ENCODE measurements at regions not wholly inside any gene's neighbourhood (a gene's known extent, or its start where the extent isn't known, plus 50 kb on each side); places are given as distances from the start of the nearest gene placed in this dataset.
A peak's percentile ranks its signal among the peaks of the same experiment; 100 is the strongest.
"Not testable (repeated sequence)": the region's sequence is repeated elsewhere in the genome, so short reads cannot be mapped to it uniquely, and the experiment has no call there.

DNA sequence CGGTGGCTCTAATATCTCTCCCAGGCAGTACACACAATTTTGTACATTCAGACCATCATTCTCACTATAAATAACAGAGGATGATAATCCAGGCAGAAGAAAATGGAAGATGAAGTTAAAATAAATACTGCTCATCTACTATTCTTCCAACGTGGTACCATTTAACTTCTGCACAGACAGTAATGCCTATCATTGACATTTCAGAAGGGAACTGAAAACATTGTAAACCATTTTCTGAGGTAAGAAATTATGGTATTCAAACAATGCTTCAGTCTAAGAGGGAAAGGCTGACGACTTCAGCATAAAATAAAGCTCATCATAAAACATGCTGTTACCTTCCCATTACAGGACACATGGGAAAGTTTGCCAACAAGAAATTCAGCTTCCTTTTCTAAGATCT, 814.4 kb downstream of the NR4A2 start:
- no peak for DNase-seq

DNA sequence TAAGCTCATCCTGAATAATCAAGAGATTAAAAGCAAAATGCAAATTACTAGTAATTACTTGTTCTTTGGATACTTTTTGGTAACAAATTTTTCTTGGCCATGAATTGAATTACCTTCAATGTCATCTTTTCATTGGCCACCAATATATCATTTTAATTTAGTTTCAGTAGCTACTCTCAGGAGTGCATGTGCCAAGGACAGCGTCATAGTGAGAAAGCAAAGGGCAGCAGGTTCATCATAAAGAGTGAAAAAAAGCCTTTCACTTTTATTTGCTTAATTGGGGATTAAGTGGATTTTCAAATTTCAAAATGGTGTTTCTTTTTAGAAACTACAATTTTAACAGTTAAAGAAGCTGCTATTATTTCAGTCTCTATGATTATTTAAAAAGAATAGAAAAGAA, 815.2 kb downstream of the NR4A2 start:
- DNase-seq, result no peak

DNA sequence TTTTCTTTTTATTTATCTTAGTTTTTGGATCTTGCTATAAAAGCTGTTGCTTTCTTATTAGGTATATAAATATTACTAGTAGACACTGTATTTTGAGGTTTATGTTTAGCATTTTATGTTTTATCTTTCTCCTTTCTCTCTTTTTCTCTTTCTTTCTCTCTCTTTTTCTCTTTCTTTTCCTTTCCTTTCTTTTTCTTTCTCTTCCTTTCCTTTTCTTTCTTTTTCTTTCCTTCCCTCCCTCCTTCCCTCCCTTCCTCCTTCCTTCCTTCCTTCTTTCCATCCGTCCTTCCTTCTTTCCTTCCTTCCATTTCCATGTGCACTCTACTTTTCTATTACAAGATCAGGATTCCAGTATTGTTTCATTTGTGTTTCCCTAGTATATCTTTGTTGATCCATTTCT, 814.8 kb downstream of the KCNJ3 start:
- DNase-seq, result no peak

DNA sequence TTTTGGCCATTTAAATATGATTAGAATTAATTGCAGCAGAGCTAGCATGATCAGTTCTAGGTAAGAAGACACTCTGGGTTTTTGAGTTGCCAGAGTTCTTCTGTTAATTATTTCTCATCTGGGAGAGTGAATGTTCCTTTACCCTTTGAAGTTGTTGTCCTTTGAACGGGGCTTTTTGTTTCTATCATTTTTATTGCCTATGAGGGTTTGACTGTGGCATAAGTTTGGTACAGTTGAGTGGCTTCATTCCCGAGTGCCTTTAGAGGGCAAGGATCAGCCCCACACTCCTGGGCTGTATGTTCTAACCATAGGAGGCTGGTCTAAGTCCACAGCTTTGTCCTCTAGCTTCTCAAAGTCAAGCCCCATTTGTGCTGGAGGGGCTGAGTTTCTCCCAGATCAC, 804.3 kb downstream of the KCNJ3 start:
- no peak for DNase-seq

DNA sequence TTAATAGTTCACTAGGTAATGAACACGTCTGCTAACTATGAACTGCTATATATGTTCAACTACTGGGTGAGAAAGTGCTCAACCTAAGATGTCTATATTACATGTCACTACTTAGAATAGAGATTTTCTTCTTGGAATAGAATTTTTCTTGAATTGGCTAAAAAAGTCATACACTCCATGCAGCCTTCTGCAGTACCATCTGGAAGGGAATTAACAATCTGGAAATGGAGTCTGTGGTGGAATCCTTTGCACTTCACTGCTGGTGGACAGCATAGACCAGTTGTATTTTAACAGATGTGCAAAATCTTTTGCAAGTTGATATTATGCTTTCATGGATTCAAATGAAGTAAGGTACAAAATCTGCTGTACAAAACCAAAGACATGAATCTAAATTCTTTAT, 799.6 kb downstream of the KCNJ3 start:
- no peak for DNase-seq

DNA sequence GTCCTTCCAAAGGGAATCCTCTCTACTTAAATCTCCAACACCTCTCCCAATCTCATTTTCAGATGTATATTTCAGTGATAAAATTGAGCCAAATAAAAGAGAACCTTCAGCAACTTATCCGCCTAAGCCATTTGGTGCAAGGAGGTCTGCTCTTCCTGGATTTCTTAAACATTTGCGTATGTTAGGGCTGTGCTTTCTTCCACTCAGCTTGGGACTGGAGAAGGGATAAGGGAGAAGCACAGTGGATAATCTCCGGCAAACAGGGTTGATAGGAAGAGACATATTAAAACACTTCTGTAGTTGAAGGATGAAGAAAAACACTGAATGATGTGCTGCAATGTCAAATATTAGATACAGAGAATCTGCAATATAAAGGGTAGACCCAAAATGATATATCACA, 796.2 kb downstream of the KCNJ3 start:
- DNase-seq, result no peak

DNA sequence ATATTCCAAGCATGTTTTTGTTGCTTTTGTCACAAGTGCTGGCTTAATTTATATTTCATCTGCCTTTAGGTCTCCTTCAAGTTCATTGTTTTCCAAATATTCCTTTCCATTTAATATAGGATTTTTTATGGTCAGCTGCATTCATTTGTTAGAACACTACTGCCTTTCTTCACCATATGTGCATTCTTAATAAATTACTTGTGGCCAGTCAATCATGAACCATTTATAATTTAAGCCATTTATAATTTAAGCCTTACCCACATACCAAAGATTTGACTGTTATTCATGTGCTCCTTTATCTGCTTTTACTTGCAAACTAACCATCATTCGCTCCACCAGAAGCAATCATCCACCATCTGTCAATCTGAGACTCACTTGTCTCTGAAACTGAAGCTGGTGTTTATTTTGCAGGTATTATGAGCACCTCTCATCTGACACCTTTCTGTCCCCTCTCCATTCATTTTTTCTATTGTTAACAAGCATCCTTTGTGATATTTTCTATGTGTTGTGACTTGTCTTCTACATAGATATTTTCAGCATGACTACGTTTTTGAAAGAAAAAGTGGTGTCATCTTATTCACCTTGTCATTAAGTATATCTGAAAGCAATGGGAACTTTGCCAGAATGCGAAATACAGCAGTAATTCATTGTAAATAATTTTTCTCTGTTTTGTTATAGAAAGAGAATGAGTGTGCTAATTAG, 786.8 kb downstream of the KCNJ3 start:
- DNase-seq, result peak; percentile 89

DNA sequence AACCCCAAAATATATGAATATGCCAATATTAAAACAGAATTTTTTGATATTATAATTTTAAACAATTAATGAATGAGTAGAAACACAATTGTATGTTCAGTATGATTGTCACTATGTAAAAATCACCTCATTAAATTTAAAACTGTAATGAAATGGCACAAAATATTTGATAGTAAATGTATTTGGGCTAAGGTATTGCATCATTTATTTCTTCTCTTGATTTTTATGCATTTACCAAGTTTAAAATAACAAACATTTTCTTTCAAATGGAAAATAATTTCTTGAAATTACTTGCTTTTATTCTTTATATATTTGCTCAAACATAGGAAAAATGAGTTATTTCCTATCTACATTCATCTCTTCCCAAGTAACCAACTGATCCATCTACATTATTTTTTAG, 782.6 kb downstream of the KCNJ3 start:
- DNase-seq, result no peak

DNA sequence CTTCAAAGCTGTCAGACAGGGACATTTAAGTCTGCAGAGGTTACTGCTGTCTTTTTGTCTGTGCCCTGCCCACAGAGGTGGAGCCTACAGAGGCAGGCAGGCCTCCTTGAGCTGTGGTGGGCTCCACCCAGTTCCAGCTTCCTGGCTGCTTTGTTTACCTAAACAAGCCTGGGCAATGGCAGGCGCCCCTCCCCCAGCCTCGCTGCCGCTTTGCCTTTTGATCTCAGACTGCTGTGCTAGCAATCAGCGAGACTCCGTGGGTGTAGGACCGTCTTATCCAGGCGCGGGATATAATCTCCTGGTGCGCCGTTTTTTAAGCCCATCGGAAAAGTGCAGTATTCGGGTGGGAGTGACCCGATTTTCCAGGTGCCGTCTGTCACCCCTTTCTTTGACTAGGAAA, 773.5 kb downstream of the KCNJ3 start:
- DNase-seq, result not testable (repeated sequence)

DNA sequence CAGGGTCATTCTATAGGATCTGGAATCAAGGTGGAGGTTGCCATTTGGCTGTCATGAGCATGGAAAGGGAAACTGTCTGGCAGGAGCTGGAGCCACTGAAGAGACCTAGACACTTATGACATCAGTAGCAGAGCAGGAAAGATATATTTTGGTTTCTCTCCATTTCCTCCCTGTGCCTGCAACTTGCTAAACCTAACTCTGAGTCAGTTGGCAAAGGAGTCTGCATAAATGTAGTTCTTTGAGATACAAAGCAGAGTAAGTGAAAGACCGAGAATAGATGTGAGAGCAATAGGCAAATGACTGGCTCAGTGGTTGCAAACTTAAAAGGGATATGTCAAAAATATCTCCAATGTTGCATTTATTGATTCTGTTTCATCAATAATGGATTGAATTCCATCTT, 757.7 kb downstream of the KCNJ3 start:
- DNase-seq, result no peak

DNA sequence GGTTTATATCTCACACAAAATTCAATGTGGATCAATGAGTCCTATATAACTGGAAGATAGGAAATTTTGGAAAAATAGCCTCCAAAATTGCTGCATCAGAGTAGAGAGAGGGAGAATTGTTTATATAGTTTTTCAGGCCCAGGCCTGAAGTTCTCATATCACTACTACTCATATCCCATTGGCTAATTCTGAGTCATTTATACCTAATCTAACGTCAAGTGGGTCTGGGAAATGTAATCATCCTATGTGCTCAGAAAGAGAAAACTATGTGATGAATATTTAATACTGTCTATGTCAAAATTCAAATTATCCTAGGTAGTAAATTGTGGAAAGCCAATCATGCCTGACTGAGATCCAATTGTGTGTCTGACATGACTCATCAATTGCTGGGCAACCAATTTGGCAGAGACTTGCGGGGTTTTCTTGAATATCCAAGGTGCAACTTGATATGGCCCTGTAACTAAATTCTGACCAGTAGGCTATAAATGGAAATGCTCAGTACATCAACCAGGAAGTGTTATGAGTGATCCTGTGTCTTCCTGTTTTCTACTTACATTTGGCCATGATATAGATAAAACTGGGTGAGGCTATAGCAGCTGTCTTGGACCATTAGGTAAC, 744.4 kb downstream of the KCNJ3 start:
- DNase-seq, result no peak

DNA sequence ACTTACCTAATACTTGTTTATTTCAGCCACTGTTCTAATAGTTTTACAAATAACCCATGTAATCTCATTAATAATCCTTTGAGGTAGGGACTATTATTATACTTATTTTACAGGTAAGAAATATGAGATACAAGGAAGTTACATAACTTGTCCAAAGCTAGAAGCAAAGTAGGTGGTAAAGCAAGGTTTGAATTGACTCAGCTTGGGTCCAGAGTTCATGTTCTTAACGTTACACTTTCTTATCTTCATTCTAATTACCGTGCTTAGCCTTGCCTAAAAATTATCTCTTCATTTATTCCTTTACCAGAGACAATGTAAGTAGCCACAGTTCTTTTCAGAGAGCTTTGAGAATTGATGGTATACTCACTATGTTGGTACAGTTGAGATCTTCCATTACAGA, 743.6 kb downstream of the KCNJ3 start:
- DNase-seq, result no peak

DNA sequence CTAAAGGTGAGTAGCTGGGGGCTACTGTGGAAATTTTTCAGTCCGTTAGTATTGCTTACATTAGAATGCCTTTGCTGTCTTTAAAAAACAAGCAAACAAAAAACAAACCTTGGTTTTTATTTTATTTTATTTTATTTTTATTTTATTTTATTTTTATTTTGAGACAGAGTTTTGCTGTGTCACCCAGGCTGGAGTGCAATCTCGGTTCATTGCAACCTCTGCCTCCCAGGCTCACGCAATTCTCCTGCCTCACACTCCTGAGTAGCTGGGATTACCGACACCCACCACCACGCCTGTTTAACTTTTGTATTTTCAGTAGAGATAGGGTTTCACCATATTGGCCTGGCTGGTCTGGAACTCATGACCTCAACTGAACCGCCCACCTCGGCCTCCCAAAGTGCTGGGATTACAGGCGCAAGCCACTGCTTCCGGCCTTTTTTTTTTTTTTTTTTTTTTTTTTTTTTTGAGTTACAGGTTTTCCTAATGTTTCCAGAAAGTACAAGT, 732.6 kb downstream of the KCNJ3 start:
- no peak for DNase-seq

DNA sequence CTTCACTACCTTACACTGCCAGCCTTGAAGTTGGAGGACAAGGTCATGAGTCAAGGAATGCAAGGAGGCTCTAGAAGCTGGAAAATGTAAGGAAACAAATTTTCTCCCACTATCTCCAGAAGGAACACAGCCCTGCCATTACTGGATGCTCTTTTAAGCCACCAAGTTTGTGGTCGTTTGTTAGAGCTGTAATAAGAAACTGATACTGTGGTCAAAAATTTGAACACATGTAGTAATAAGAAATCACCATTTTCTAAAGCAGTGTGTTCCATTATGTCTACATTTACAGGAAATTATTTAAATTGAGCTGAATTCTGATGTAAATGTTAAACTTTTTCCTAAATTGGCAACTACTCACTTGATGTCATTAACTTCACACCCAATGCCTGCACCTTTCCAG, 729.0 kb downstream of the KCNJ3 start:
- no peak for DNase-seq

DNA sequence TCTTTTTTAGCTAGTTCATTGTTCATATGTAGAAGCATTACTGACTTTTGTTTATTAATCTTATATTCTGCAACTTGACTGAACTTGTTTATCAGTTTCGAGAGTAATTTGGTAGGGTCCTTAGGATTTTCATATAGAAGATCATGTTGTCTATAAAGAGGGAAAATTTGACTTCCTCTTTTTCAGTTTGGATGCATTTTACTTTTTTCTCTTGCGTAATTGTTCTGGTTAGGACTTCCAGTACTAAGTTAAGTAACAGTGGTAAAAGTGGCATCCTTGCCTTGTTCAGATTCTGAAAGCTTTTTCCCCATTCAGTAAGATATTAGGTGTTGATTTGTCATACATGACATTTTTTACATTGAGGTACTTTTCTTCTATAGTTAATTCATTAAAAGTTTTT, 726.0 kb downstream of the KCNJ3 start:
- DNase-seq, result no peak

DNA sequence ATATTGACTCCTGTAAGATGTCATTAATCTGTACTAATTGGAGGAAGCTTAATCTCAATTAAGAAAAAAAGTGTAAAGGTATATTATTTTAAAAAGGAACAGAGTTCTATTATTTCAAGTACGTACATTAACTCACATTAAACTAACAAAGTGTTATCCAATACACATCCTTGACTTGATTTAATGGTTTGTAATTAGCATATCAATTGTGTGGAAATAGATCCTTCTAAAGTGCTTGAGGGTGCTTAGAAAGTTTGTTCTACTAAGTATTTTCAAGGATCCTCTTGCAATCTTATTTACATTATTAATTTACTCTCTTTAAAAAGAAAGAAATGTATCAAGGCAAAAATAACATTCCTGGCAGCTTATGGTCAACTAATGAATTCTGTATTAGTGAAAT, 720.3 kb downstream of the KCNJ3 start:
- no peak for DNase-seq

DNA sequence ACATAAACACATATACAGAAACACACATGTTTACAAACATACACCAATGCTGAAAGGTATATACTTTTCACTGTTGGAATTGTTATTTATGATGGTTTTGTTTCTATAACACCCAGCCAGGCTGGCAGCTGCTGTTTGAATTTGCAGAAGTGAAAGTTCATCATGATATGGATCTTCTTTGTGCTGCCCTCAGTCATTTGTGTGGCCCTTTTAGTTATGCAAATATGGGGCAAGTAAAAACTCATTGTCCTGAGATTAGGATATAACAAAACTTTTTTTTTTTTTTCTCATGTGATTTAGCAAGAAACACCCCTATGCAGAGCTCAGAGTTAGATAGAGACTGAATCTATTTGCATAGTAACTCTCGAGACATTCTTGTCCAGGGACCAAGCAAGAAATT, 714.1 kb downstream of the KCNJ3 start:
- no peak for DNase-seq

DNA sequence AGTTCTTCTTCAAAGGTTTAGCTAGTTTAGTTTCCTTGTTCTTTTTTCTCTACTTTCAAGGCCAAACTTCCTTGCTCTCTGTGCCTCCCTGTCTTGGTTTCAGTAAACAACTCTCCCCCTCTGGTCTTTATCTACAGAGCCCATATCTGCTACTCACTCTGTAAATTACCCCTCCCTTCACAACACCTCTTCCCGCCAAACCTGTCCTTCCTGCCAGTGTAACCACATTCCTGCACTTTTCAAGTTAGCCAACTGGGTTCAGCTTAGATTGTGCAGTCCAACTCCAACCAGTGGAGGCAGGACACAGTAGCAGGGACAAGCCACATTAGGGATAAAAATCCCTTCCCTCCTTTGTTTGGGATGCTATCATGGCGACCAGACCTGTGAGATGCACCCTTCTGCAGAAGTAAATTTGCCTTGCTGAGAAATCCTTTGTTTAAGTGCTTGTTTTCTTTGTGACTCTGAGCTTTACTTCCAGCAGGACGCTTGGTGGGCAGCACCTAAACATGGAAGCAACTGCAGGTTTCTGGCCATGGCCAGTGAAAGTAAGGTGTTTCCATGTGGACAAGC, 706.0 kb downstream of the KCNJ3 start:
- no peak for DNase-seq

DNA sequence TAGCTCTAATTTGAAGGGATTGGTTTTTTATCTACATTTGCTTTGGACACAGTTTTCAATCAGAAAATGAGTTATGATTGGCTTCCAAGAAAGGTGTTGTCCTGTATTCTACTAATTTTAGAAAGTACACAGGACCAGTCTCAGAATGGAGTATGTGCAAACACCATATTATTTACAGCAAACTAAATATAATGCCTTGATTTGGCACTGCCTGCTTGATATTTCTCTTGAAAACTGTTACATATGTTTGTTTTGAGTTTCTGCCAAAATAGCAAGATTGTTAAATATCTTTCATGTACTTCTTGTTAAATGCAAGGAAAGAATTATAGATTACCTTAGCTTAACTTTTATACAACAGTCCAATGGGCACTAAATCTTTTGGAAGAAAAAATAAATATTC, 694.9 kb downstream of the KCNJ3 start:
- no peak for DNase-seq

DNA sequence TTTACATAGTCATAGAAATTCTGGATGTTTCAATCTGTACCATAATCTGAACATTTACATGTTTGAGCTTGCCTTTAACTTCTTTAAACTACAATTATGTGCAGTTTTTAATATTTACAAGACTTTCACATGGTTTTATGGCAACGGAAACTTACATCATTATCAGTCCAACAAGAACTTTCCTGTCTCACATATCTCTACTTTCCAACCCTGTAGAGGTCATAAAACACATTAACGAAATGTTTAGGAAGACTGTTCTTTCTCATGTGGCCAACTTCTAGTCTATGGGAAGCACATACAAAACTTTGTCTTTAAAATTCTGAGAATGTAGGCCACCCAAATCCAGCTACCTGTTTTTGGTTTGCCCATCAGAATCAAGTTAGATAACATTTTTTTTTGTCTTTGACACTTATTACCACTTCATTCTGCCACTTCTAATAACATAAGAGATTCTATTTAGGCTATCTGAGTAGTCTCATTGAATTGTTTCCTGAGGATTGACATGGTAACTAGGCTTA, 693.2 kb downstream of the KCNJ3 start:
- no peak for DNase-seq

DNA sequence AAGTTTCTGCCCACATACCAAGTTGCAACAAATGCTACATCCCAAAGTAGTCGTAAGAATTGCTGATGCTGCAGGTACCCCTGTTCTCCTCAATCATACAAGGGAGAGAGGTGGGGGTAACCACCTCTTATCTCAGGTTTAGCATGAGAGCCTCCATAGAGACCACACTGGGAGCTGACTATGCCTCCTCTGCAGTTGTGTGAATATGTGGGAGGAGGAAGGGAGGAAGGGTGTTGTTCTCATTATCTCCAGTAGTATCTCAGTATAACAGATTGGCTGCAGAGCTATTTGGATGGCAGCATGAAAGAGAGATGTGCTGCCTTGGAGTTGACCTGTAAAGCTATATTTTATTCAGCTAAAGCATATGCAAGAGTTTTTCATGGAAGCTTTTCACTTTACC, 690.7 kb downstream of the KCNJ3 start:
- no peak for DNase-seq

DNA sequence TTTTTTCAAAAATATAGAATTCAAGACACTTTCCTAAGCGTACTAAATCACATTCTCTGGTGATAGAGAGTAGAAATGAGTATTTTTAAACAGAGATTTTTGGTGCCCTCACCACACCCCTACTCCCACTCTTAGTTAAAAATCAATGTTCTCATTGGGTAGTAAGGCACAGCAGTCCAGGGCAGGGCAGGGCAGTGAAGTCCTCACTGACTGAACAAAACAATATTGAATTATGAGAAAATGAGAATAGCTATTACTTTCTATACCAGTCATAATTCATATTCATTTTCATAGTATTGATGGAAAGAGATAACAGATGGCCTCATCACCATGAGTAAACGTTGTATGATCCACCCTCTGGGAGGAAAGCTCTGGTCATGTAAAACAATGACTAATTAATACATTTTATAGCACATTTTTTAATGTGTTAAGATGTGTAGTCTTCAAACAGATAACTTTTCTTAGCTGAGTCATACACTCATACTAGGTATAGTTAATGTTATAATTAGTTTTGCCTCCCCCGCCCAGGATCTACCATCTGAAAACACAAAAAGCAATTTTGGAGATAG, 686.1 kb downstream of the KCNJ3 start:
- no peak for DNase-seq

DNA sequence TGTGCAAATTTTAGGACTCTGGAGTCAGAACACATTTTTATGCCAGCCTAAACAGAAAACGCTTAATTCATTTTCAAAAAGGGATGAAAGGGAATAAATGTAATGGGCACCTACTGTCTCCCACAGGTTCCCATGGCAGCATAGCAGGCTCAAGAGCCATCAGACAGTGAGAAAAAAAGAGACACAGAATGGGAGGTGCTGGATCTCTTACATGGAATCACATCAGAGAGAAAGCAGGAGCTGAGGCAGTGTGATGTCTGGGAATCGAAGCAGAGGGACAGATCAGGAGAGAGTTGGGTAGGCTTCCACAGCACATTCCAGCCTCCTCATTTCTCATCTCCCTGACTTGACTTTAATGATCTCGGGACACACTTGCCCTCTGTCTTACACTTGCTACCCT, 684.3 kb downstream of the KCNJ3 start:
- DNase-seq, result no peak

DNA sequence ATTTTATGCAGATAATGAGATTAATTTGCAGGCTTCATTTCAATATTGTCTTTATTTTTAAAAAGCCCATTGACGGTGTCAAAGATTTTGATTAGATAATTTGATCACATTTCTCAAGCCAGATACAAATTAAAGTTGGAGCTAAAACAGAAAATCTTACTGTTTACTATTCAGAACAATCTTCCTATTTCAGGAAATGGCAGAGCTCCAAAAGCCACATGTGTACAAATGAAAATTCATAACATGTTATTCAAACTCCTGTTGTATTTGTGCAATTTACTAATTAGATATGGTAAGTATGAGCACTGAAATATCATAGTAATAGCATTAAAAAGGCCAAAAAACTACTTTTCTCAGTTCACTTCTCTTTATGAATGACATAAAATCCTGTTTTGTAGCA, 682.9 kb downstream of the KCNJ3 start:
- DNase-seq, result no peak
